HG03565 (cell line): ENCODE measurements at regions not wholly inside any gene's neighbourhood (a gene's known extent, or its start where the extent isn't known, plus 50 kb on each side); places are given as distances from the start of the nearest gene placed in this dataset.
"Not testable (repeated sequence)": the region's sequence is repeated elsewhere in the genome, so short reads cannot be mapped to it uniquely, and the experiment has no call there.

Experiments
- ATAC-seq: cut with Tn5 transposase; IDR thresholded peaks from one replicate; pipeline ENCODE4 v1.9.1; 2021; ENCODE audit warnings: mild to moderate bottlenecking, moderate library complexity; ENCODE audit not compliant: unreplicated experiment

GRCh38 chr4:18630218-18631110 is 608.9 kb upstream of the LCORL start:
- no peak for ATAC-seq

GRCh38 chr4:18627447-18628005 is 606.0 kb upstream of the LCORL start:
- ATAC-seq: no peak

- ATAC-seq: no peak
Measured at GRCh38 chr4:18626996-18627395, 605.4 kb upstream of the LCORL start.

- no peak for ATAC-seq
Measured at GRCh38 chr4:18626366-18626765, 604.8 kb upstream of the LCORL start.

- no peak for ATAC-seq
Measured at GRCh38 chr4:18621186-18621585, 599.6 kb upstream of the LCORL start.

GRCh38 chr4:18616720-18617119 is 595.2 kb upstream of the LCORL start:
- no peak for ATAC-seq

- no peak for ATAC-seq
Measured at GRCh38 chr4:18611026-18611425, 589.5 kb upstream of the LCORL start.

- ATAC-seq: no peak
Measured at GRCh38 chr4:18608908-18609533, 587.5 kb upstream of the LCORL start.

GRCh38 chr4:18602610-18603009 is 581.1 kb upstream of the LCORL start:
- ATAC-seq: not testable (repeated sequence)

- peak; percentile 86 for ATAC-seq
Measured at GRCh38 chr4:18593297-18594002, 571.9 kb upstream of the LCORL start.

GRCh38 chr4:18582841-18583240 is 561.3 kb upstream of the LCORL start:
- ATAC-seq: no peak

GRCh38 chr4:18578307-18578706 is 556.8 kb upstream of the LCORL start:
- peak; percentile 85 for ATAC-seq

- no peak for ATAC-seq
Measured at GRCh38 chr4:18572481-18572880, 550.9 kb upstream of the LCORL start.

- no peak for ATAC-seq
Measured at GRCh38 chr4:18571301-18571761, 549.8 kb upstream of the LCORL start.

- ATAC-seq: no peak
Measured at GRCh38 chr4:18570370-18570769, 548.8 kb upstream of the LCORL start.

GRCh38 chr4:18568600-18568999 is 547.0 kb upstream of the LCORL start:
- no peak for ATAC-seq

GRCh38 chr4:18566970-18567799 is 545.6 kb upstream of the LCORL start:
- ATAC-seq: no peak

- ATAC-seq: no peak
Measured at GRCh38 chr4:18559492-18559891, 537.9 kb upstream of the LCORL start.

GRCh38 chr4:18556402-18556801 is 534.8 kb upstream of the LCORL start:
- ATAC-seq: no peak

GRCh38 chr4:18540349-18540748 is 518.8 kb upstream of the LCORL start:
- no peak for ATAC-seq
